HG02973 (cell line): ENCODE measurements at regions not wholly inside any gene's neighbourhood (a gene's known extent, or its start where the extent isn't known, plus 50 kb on each side); places are given as distances from the start of the nearest gene placed in this dataset.
"Not testable (repeated sequence)": the region's sequence is repeated elsewhere in the genome, so short reads cannot be mapped to it uniquely, and the experiment has no call there.

Source experiments
- ATAC-seq: cut with Tn5 transposase; IDR thresholded peaks from one replicate; pipeline ENCODE4 v1.9.1; 2021; ENCODE audit warnings: moderate library complexity; ENCODE audit not compliant: unreplicated experiment

GRCh38 chr4:27917381-27917780 lies 1056.7 kb downstream of the STIM2 start:
- ATAC-seq = no peak

GRCh38 chr4:27921231-27921630 lies 1060.6 kb downstream of the STIM2 start:
- no peak for ATAC-seq

DNA sequence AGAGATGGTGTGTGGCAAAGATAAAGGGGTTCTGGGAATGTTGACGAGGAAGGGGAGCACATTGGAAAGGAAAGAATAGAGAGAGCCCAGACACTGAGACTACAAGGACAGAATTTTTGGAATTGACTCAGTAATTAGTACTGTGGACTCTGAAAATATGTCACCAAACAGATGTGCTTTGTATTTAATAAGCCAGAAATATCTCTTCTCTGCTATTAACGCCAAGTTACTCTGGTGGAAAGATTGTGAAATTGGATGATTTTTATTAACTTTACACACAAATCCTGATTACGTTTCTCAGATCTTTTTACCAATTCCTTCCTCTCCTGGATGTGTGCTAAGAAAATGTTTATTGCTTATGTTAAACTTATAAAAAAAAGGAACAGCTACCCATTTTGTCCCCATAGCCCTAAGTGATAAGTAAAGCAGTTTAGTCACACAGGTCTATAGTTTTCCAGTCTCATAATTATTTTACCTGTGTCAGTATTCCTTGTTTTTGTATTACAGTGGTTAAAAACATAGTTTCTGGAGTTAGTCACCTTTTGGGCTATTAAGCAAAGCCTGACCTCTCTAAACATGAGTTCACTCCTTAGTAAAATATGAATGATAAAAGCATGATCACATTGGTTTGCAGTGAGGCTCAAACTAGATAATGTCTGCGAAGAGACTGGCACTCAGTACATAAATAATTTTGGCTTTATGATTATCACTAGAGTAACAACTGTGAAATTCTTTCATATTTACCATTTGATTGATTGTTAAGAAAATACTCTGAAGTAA lies 1068.3 kb downstream of the STIM2 start:
- no peak for ATAC-seq

DNA sequence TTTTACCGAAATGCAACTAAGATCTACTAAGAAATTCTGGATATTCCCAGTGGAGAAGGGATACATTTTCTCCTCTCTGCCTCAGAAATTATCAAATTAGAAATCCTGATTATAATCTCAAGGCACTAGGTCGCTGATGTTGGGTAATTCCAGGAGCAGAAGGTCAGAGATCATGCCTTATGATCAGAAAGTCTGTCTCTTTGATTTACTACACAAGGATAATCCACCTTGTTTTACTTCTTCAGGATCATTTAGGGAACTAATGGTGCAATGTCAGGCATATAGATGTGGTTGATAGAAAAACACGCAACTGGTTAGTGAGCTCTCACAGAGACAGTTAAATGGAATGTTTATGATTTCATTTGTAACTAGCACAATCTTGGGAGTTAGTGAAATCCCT lies 1069.7 kb downstream of the STIM2 start:
- ATAC-seq = no peak

GRCh38 chr4:27930976-27931375 lies 1070.3 kb downstream of the STIM2 start:
- ATAC-seq = no peak

GRCh38 chr4:27931584-27931983 lies 1070.9 kb downstream of the STIM2 start:
- ATAC-seq = no peak

- no peak for ATAC-seq
These were observed 1074.2 kb downstream of the STIM2 start for GRCh38 chr4:27934871-27935270.

DNA sequence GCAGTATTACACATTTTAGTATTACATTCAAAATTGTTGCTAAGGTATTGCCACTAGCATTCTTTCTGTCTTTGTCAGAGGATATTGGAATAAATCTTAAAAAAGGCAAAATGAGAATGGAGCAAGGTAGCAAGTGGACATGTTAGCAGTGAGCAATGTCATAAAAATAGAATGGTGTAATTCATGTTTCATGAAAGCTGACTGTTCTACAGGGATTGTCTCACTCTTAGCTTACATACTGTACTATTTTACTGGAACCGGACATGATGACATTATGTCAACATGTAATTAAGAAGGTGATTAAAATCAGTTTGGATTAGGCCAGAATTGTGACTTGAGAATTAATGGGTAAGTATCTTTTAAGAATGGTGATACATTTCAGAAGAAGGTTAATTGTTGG lies 1086.2 kb downstream of the STIM2 start:
- no peak for ATAC-seq

DNA sequence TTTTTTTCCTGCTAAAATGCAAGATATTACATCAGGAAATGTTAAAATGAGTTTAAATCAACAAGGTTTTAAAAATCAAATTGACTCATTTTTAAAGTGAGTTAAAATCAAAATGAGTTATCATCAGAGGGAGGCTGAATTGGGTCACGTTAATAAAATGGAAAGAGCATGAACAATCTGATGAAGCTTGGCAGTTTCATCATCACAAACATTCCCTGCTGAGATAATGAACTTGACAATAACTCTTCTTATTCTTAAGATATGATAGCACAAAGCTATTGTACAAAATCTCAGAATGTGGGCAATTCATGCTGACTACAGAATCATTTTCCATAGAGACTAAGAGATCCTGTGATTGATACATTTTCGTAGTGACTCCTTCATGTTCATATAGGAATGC lies 1086.7 kb downstream of the STIM2 start:
- no peak for ATAC-seq

- ATAC-seq = no peak
These were observed 1103.5 kb downstream of the STIM2 start for GRCh38 chr4:27964095-27964494.

DNA sequence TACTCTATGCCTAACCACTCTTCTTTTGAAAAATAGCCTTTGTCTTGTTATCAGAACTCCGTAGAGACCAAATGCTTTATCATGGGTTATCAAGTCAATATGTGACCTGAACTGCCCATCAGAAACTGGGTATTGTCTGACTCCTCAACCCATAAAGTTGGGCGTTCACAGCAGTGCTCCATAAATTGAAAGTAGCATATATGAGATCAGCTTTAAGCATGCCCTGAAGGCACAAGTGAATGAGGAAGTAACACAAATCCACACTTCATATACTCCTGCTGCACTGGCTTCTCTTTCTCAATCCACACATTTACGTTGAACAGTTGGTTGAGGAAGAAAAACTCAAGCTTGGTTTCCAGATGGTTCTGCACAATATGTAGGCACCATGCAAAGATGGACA lies 1106.0 kb downstream of the STIM2 start:
- no peak for ATAC-seq

DNA sequence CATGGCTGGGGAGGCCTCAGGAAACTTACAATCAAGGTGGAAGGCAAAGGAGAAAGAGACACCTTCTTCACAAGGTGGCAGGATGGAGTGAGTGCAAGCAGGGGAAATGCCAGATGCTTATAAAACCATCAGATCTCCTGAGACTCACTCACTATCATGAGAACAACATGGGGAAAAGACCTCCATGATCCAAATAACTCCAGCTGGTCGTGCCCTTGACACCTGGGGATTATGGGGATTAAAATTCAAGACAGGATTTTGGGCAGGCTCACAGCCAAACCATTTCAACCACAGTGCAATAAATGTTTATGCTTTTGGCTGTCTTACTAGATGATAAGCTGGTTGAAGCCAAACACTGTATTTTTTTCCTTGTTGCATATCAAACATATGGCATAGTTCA lies 1112.4 kb downstream of the STIM2 start:
- no peak for ATAC-seq

DNA sequence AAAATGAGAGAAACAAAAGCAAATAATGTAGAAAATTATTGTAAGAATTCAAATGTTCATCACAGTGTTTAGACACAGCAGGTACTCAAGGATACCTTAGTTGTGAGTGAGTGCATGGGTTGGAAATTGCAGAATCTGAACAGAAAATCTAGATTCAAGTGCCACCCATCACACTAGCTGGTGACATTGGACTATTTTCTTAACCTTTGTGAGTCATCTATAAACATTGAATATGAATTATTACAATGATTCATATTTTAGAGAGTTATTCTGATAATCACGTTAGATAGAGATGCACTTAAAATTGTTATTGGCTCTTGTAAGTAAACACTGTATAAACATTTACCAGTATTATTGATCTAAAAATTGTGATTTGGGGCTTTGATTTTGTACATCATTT lies 1113.1 kb downstream of the STIM2 start:
- no peak for ATAC-seq

DNA sequence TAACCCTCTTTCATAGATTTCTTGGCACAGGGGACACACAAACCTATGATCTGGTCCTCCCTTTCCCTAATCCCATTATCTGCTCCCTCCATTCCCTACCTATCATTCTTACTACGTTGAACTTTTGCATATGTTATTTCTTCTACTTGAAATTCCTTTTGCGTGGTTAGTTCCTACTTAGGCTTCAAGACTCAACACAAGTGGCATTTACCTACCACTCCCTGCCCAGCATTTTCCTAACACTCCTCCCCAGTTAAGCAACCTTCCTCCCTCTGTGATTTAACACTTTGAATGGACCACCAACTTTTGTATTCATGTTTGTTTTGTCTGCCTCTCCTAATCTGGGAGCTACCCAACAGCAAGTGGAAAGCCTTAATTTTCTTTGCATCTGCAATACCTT lies 1113.7 kb downstream of the STIM2 start:
- no peak for ATAC-seq

- not testable (repeated sequence) for ATAC-seq
These were observed 1114.2 kb downstream of the STIM2 start for GRCh38 chr4:27974881-27975280.

DNA sequence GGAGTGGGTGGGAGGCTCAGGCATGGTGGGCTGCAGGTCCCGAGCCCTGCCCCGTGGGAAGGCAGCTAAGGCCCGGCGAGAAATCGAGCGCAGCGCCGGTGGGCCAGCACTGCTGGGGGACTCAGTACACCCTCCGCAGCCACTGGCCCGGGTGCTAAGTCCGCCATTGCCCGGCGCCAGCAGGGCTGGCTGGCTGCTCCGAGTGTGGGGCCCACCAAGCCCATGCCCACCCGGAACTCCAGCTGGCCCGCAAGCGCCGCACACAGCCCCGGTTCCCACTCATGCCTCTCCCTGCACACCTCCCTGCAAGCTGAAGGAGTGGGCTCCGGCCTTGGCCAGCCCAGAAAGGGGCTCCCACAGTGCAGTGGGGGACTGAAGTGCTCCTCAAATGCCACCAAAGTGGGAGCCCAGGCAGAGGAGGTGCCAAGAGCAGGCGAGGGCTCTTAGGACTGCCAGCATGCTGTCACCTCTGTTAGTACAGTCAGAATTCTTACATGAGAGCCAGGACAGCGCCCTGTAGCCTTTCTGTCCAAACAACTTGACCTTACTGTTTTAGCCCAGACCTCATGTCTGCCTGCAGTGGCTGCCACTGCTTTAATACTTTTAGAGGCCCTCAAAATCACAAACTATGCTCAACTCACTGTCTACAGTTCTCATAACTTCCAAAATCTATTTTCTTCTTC lies 1117.9 kb downstream of the STIM2 start:
- ATAC-seq = not testable (repeated sequence)

DNA sequence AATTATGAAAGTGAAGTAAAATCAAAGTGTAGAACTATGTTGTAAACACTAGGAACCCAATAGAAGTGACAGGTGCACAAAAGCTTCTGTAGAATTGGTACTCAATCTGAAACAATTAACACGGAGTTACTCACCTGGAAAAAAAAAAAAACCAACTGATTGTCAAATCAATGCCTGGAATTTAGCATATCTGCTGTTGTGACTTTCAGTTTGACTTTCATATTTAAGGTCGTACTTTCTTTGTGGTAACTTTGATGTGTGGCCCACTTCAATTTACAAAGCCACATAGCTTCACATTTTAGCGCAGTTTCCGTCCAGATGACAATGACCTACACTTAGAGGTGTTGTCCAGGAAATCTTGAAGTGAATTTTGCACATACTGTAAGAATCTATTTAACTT lies 1124.9 kb downstream of the STIM2 start:
- no peak for ATAC-seq

DNA sequence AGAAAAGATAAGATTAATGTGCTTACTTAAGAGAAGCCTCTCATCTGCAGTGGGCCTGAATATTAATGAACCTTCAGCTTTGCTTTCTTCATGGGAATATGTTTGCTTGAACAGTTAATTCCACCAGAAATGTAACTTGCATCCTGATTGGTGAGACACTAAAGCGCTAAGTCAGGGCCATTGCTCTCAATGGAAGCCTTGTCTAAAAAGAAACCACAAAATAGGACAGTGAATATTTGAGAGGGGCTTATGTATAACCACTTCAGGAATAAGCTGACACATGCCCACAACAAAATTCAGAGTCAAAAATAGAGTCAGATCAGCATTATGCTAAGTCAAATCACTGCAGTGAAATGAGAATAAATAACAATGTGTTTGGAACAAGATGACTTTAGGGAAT lies 1125.8 kb downstream of the STIM2 start:
- no peak for ATAC-seq

DNA sequence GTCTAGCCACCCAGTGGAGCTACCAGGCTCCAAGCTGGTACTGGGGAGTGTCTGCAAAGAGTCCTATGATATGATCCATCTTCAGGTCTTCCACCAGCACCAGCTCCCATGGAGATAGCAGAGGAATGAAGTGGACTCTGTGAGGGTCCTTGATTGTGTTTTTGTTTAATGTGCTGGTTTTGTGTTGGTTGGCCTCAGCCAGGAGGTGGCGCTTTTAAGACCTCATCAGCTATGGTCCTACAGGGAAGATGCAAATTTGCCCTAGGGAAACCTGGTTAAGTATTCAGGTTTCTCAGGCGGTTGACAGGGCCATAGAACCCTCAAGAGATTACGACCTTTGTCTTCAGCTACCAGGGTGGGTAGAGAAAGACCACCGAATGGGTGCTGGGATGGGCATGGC lies 1141.1 kb downstream of the STIM2 start:
- ATAC-seq = no peak

DNA sequence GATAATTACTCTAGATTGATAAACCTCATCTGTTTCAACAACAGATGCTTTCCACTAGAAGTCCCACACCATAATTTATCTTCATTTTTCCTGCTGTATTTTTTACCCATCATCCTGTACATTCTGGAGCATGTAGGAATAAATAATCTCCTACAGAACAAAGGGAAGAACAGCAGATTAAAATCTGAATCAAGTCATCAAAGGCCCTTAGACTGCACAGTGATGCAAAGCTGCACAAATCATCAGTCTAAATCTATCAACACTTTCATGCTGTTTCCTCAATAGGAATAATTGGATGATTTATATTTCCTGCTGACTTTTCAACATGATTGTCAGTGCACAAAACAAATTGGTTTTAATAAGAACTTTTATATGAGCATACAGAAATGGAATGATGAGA lies 1143.9 kb downstream of the STIM2 start:
- ATAC-seq = no peak

DNA sequence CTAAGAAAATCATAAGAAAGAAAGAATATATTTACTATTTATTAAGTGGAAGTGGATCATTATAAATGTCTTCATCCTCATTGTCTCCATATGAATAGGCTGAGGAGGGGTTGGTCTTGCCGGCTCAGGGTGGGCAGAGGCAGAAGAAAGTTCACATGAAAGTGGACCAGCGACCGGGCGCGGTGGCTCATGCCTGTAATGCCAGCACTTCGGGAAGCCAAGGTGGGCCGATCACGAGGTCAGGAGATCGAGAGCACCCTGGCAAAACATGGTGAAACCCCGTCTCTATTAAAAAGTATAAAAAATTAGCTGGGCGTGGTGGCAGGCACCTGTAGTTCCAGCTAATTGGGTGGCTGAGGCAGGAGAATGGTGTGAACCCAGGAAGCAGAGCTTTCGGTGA lies 1145.4 kb downstream of the STIM2 start:
- ATAC-seq = no peak

DNA sequence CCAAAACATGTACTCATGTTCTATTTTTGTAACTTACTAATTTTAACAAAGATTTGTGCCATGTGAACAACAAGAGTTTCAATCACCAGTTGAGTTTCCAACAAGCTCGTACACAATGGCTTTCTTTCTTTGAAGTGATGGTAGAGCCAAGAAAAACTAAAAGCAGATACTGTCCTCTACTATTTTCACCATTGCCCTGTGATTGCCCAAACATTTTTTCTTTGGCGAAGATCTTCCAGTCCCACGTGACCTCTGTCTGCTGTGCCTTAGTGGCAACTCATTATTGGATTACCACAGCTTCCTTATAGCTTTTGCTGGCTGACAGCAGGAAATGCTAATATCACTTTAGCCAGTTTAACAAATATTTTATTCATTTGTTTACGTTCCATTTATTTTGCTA lies 1147.1 kb downstream of the STIM2 start:
- no peak for ATAC-seq

DNA sequence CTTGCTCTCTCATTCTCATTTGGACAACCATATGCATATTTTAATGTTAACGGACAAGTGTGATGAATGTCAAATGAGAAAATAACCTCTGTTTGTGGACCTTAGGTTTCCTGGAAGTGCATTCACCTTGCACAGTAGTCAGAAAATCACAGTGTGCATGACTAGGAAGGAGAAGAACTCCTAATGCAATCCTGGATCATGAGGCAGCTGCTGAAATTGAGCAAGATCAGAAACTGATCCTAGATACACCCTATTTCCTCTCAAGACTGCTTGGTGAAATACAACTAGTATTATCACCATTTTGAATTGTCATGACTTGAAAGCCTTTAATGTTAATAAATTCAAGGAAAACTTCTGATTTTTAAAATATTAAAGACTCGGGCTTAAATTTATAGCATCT lies 1148.9 kb downstream of the STIM2 start:
- no peak for ATAC-seq
